Neural cell (in vitro differentiated cells): ENCODE measurements at regions not wholly inside any gene's neighbourhood (a gene's known extent, or its start where the extent isn't known, plus 50 kb on each side); places are given as distances from the start of the nearest gene placed in this dataset.

Source experiments
- H2AFZ ChIP-seq: fragments of 200-600, 300-800 bp; sonication (generic), shearing (Covaris generic); 2 replicates; pipeline ENCODE4 v1.6.0; 2014; ENCODE audit warnings: low read depth, mild to moderate bottlenecking, antibody characterized with exemption, low read length, moderate library complexity
- H3F3A ChIP-seq: fragments of 200-600 bp; shearing (Covaris generic); 2 replicates; pipeline ENCODE4 v1.6.1; 2016; ENCODE audit warnings: mild to moderate bottlenecking, moderate library complexity, mixed read lengths, antibody characterized with exemption, low read length; ENCODE audit not compliant: insufficient read depth, poor library complexity, severe bottlenecking
- H3K27ac ChIP-seq: fragments of 200-600, 300-800 bp; sonication (generic), shearing (Covaris generic); 2 replicates; pipeline ENCODE4 v1.5.1; 2014; ENCODE audit warnings: mild to moderate bottlenecking, low read length, moderate library complexity
- H3K27me3 ChIP-seq: fragments of 300-800, 200-600 bp; sonication (generic), shearing (Covaris generic); 2 replicates; pipeline ENCODE4 v1.6.0; 2014; ENCODE audit warnings: mild to moderate bottlenecking, low read depth, low read length, moderate library complexity; ENCODE audit not compliant: insufficient read depth
- H3K36me3 ChIP-seq: fragments of 300-800, 200-600 bp; sonication (generic), shearing (Covaris generic); 2 replicates; pipeline ENCODE4 v1.5.1; 2014; ENCODE audit warnings: mild to moderate bottlenecking, antibody characterized with exemption, low read length, moderate library complexity; ENCODE audit not compliant: insufficient read depth
- H3K4me2 ChIP-seq: fragments of 300-800, 200-600 bp; sonication (generic), shearing (Covaris generic); 2 replicates; pipeline ENCODE4 v1.6.0; 2014; ENCODE audit warnings: mild to moderate bottlenecking, low read length
- H3K4me3 ChIP-seq: fragments of 300-800, 200-600 bp; sonication (generic), shearing (Covaris generic); 2 replicates; pipeline ENCODE4 v1.5.1; 2014; ENCODE audit warnings: mild to moderate bottlenecking, low read length, moderate library complexity
- H3K79me2 ChIP-seq: fragments of 200-600 bp; shearing (Covaris generic); replicated peaks from 2 replicates; pipeline ENCODE4 v1.6.0; 2014; ENCODE audit warnings: mild to moderate bottlenecking, low read length, moderate library complexity; ENCODE audit not compliant: insufficient read depth
- H3K9ac ChIP-seq: fragments of 300-800, 200-600 bp; sonication (generic), shearing (Covaris generic); 2 replicates; pipeline ENCODE4 v1.6.1; 2016; ENCODE audit warnings: mild to moderate bottlenecking, low read length, mixed read lengths
- H3K9me2 ChIP-seq: fragments of 200-600 bp; shearing (Covaris generic); 2 replicates; pipeline ENCODE4 v1.6.1; 2016; ENCODE audit warnings: mild to moderate bottlenecking, low read length, mixed read lengths; ENCODE audit not compliant: insufficient read depth
- H3K9me3 ChIP-seq: fragments of 200-600, 300-800 bp; sonication (generic), shearing (Covaris generic); 2 replicates; pipeline ENCODE4 v1.6.1; 2016; ENCODE audit warnings: mild to moderate bottlenecking, mixed run types, low read length, moderate library complexity, mixed read lengths
- H4K20me1 ChIP-seq: fragments of 200-600 bp; shearing (Covaris generic); 2 replicates; pipeline ENCODE4 v1.6.1; 2016; ENCODE audit warnings: mild to moderate bottlenecking, mixed run types; ENCODE audit not compliant: insufficient read depth
- EP300 ChIP-seq: fragments of 450-650 bp; conservative IDR thresholded peaks from 2 replicates; pipeline ENCODE4 v1.6.1; 2014; ENCODE audit warnings: antibody characterized with exemption, mild to moderate bottlenecking, moderate library complexity; ENCODE audit not compliant: poor library complexity, severe bottlenecking
- EZH2 ChIP-seq: fragments of 200-600, 300-800 bp; shearing (Covaris generic), sonication (generic); IDR thresholded peaks from 2 replicates; pipeline ENCODE4 v1.6.1; 2014; ENCODE audit warnings: antibody characterized with exemption, low read length, borderline replicate concordance, mild to moderate bottlenecking; ENCODE audit not compliant: insufficient read depth, poor library complexity, severe bottlenecking
- MXI1 ChIP-seq: fragments of 450-650 bp; conservative IDR thresholded peaks from 2 replicates; pipeline ENCODE4 v1.6.1; 2014; ENCODE audit warnings: antibody characterized with exemption, mild to moderate bottlenecking; ENCODE audit not compliant: poor library complexity, severe bottlenecking
- POLR2AphosphoS5 ChIP-seq: IDR thresholded peaks from 2 replicates; pipeline ENCODE4 v1.6.1; 2012
- RAD21 ChIP-seq: fragments of 450-650 bp; conservative IDR thresholded peaks from 2 replicates; pipeline ENCODE4 v1.6.1; 2014; ENCODE audit warnings: antibody characterized with exemption, mild to moderate bottlenecking, moderate library complexity
- SMC3 ChIP-seq: fragments of 450-650 bp; conservative IDR thresholded peaks from 2 replicates; pipeline ENCODE4 v1.6.1; 2014; ENCODE audit warnings: antibody characterized with exemption, mild to moderate bottlenecking, moderate library complexity; ENCODE audit not compliant: poor library complexity
- TAF1 ChIP-seq: IDR thresholded peaks from 2 replicates; pipeline ENCODE4 v1.6.1; 2012; ENCODE audit warnings: low read depth
- TF ChIP-seq, protein P1 (sequence below): IDR thresholded peaks from 2 replicates; pipeline ENCODE4 v1.6.1; 2012; ENCODE audit warnings: borderline replicate concordance
- TF ChIP-seq, protein P2 (sequence below): fragments of 450-650 bp; IDR thresholded peaks from 2 replicates; pipeline ENCODE4 v1.5.1; 2014; ENCODE audit warnings: antibody characterized with exemption, mild to moderate bottlenecking, moderate library complexity; ENCODE audit not compliant: poor library complexity, severe bottlenecking

DNA sequence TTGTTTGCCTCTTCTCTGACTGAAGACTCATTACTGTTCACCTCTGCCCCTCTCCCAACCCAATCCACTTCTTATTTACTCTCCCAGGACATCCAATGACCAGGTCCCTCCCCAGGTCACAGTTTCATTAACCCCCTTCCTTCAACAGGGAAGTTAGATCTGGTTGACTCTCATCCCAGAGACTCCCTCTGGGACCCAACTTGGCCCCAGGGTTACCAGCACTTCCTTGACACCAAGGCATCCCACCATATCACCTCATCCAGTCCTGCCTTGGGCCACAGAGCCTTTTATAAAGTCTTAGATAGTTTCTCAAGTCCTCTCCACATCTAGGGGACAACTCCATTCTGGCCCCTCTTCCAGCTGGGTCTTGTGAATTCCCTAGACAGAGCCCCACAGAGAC lies 470.6 kb upstream of the TSHZ3 start:
- Histone ChIP-seq H4K20me1 (no peaks in the 10 kb centered on the region), H3K9ac (no peak overlapping the region), H3K27ac (no peak overlapping the region), H3F3A (no peaks in the 10 kb centered on the region), H2AFZ (no peak overlapping the region), H3K36me3 (no peaks in the 10 kb centered on the region), H3K27me3 (no peaks in the 10 kb centered on the region), H3K79me2 (no peaks in the 10 kb centered on the region), H3K9me3 (no peaks in the 10 kb centered on the region), H3K9me2 (no peaks in the 10 kb centered on the region), H3K4me3 (no peak overlapping the region), H3K4me2 (no peak overlapping the region)
- no peak for TF ChIP-seq MXI1
- TF ChIP-seq, protein P1, sequence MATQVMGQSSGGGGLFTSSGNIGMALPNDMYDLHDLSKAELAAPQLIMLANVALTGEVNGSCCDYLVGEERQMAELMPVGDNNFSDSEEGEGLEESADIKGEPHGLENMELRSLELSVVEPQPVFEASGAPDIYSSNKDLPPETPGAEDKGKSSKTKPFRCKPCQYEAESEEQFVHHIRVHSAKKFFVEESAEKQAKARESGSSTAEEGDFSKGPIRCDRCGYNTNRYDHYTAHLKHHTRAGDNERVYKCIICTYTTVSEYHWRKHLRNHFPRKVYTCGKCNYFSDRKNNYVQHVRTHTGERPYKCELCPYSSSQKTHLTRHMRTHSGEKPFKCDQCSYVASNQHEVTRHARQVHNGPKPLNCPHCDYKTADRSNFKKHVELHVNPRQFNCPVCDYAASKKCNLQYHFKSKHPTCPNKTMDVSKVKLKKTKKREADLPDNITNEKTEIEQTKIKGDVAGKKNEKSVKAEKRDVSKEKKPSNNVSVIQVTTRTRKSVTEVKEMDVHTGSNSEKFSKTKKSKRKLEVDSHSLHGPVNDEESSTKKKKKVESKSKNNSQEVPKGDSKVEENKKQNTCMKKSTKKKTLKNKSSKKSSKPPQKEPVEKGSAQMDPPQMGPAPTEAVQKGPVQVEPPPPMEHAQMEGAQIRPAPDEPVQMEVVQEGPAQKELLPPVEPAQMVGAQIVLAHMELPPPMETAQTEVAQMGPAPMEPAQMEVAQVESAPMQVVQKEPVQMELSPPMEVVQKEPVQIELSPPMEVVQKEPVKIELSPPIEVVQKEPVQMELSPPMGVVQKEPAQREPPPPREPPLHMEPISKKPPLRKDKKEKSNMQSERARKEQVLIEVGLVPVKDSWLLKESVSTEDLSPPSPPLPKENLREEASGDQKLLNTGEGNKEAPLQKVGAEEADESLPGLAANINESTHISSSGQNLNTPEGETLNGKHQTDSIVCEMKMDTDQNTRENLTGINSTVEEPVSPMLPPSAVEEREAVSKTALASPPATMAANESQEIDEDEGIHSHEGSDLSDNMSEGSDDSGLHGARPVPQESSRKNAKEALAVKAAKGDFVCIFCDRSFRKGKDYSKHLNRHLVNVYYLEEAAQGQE, result no peak
- TF ChIP-seq, protein P2, sequence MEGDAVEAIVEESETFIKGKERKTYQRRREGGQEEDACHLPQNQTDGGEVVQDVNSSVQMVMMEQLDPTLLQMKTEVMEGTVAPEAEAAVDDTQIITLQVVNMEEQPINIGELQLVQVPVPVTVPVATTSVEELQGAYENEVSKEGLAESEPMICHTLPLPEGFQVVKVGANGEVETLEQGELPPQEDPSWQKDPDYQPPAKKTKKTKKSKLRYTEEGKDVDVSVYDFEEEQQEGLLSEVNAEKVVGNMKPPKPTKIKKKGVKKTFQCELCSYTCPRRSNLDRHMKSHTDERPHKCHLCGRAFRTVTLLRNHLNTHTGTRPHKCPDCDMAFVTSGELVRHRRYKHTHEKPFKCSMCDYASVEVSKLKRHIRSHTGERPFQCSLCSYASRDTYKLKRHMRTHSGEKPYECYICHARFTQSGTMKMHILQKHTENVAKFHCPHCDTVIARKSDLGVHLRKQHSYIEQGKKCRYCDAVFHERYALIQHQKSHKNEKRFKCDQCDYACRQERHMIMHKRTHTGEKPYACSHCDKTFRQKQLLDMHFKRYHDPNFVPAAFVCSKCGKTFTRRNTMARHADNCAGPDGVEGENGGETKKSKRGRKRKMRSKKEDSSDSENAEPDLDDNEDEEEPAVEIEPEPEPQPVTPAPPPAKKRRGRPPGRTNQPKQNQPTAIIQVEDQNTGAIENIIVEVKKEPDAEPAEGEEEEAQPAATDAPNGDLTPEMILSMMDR, result no peak
- no peak for TF ChIP-seq EP300
- TF ChIP-seq EZH2, result no peak
- no peak for TF ChIP-seq POLR2AphosphoS5

DNA sequence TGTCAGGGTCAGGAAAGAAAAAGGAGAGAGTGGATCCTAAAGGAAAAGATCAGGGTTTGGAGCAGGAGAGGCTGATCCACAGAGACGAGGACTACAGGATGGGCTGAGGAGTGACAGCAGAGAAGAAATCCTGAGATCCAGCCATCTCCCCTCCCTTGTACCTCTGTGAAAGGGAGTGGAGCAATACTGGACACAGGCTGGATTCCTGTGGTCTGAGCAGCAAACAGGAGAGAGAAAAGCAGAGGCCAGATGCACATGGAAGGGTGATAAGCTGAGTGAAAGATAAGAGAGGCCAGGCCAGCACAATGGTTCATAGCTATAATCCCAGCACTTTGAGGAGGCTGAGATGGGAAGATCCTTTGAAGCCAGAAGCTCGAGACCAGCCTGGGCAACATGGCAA lies 472.1 kb upstream of the TSHZ3 start:
- Histone ChIP-seq H3K4me3 (no peak overlapping the region), H3F3A (no peaks in the 10 kb centered on the region), H3K9ac (no peak overlapping the region), H3K9me2 (no peaks in the 10 kb centered on the region), H2AFZ (no peak overlapping the region), H3K9me3 (no peaks in the 10 kb centered on the region), H3K79me2 (no peaks in the 10 kb centered on the region), H3K27me3 (no peaks in the 10 kb centered on the region), H4K20me1 (no peaks in the 10 kb centered on the region), H3K4me2 (no peak overlapping the region), H3K27ac (no peak overlapping the region), H3K36me3 (no peaks in the 10 kb centered on the region)
- TF ChIP-seq POLR2AphosphoS5, result no peak
- TF ChIP-seq TAF1, result no peak
- TF ChIP-seq EP300, result no peak
- TF ChIP-seq SMC3, result no peak
- TF ChIP-seq, protein P1, result no peak
- no peak for TF ChIP-seq MXI1
- TF ChIP-seq, protein P2, result no peak
- no peak for TF ChIP-seq RAD21
- TF ChIP-seq EZH2, result no peak
